ENCODE measurements at regions not wholly inside any gene's neighbourhood (a gene's known extent, or its start where the extent isn't known, plus 50 kb on each side); places are given as distances from the start of the nearest gene placed in this dataset.
"Not testable (repeated sequence)": the region's sequence is repeated elsewhere in the genome, so short reads cannot be mapped to it uniquely, and the experiment has no call there.

DNA sequence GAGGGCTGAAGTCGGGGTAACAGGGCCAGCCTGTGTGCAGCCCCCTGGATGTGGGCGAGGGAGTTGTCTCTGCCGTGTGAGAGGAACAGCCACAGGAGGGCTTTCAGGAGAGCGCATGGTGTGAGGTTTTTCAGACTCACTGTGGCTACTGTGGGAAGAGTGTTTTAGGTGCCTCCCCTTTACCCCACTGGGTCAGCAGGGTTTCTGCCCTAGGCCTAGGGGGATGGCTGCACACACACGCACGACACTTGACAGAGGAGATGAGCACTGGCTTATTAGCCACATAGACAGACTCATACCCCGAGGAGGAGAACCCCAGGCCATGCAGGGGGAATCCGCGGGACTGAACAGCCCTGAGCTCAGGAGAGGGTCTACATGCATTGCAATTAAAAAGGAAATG lies 70.8 kb upstream of the GOLGA6L6 start:
- not testable (repeated sequence) for H4K20me1 ChIP-seq (ENCODE audit: insufficient read depth, low read length); H3K36me3 Mint-ChIP-seq (ENCODE audit: low read depth, unreplicated experiment); H3K27me3 Mint-ChIP-seq (ENCODE audit: low read depth, unreplicated experiment); H3K4me1 ChIP-seq (ENCODE audit: insufficient read depth, low read length); DNase-seq (ENCODE audit: low read depth); H3K4me3 ChIP-seq (ENCODE audit: insufficient read depth, low read depth, low read length); H3K79me2 ChIP-seq (ENCODE audit: insufficient read depth, low read length); H3K27ac Mint-ChIP-seq (ENCODE audit: unreplicated experiment); H3K9me3 Mint-ChIP-seq (ENCODE audit: unreplicated experiment); H3K4me2 ChIP-seq (ENCODE audit: low read length); H2AFZ ChIP-seq (ENCODE audit: low read depth, low read length); H3K27ac ChIP-seq (ENCODE audit: low read depth, low read length); H3K27me3 ChIP-seq (ENCODE audit: insufficient read depth, low read length); H3K4me3 Mint-ChIP-seq (ENCODE audit: unreplicated experiment); H3K9ac ChIP-seq (ENCODE audit: low read length); FAIRE-seq; H3K36me3 ChIP-seq (ENCODE audit: insufficient read depth, low read length); H3K9me3 ChIP-seq (ENCODE audit: insufficient read depth, low read depth, low read length); H3K4me1 Mint-ChIP-seq (ENCODE audit: low read depth, unreplicated experiment)

DNA sequence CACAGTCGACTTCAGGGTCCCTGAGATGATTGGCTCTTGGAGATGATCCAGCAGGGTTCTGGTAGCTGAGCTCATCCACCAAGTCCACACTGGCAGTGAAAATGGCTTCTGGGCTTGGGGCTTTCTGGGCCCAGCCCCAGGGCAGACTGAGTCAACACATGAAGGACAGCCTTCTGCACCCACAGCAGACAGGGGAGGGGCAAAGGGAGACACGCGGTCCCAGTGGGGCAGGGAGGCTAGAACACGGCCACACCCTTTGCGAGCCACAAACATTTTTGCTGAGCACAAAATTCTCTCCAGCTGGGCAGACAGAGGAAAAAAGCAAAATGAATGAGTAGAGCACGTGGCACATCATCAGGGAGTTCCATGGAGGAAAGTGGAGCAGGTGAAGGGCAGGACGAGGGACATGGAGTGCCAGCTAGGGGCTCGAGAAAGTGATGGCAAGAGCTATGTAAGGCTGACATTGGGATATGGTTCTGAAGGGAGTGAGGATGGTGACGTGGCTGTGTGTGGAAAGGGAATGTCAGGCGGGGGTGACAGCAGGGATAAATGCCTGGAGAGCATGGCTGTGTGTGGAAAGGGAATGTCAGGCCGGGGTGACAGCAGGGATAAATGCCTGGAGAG lies 70.2 kb upstream of the GOLGA6L6 start:
- not testable (repeated sequence) for H3K4me1 Mint-ChIP-seq (ENCODE audit: low read depth, unreplicated experiment); H3K36me3 Mint-ChIP-seq (ENCODE audit: low read depth, unreplicated experiment); H3K27ac ChIP-seq (ENCODE audit: low read depth, low read length); H3K27me3 Mint-ChIP-seq (ENCODE audit: low read depth, unreplicated experiment); H3K4me3 ChIP-seq (ENCODE audit: insufficient read depth, low read depth, low read length); H3K79me2 ChIP-seq (ENCODE audit: insufficient read depth, low read length); H3K4me2 ChIP-seq (ENCODE audit: low read length); FAIRE-seq; H3K9ac ChIP-seq (ENCODE audit: low read length); H3K4me1 ChIP-seq (ENCODE audit: insufficient read depth, low read length); H3K27me3 ChIP-seq (ENCODE audit: insufficient read depth, low read length); H3K9me3 Mint-ChIP-seq (ENCODE audit: unreplicated experiment); DNase-seq (ENCODE audit: low read depth); H3K27ac Mint-ChIP-seq (ENCODE audit: unreplicated experiment); H3K4me3 Mint-ChIP-seq (ENCODE audit: unreplicated experiment); H2AFZ ChIP-seq (ENCODE audit: low read depth, low read length); H3K36me3 ChIP-seq (ENCODE audit: insufficient read depth, low read length); H3K9me3 ChIP-seq (ENCODE audit: insufficient read depth, low read depth, low read length); H4K20me1 ChIP-seq (ENCODE audit: insufficient read depth, low read length)

DNA sequence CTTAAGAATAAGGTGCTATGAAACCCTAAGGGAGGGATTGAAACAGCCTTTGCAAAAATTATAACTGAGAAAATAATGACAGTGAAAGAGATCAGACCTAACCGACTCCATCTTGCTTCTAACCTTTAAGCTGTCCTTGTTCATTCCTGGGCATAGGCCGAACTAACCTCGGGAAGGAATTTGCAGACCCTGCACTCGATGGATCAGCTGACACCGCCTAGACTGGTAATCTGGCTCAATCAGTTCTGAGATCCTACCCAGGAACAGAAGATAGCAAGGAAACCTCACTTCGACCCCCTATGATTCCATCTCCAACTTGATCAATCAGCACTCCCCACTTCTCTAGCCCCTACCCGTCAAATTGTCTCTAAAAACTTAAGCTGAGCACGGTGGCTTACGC lies 66.6 kb upstream of the GOLGA6L6 start:
- not testable (repeated sequence) for H3K27me3 Mint-ChIP-seq (ENCODE audit: low read depth, unreplicated experiment); FAIRE-seq; H3K4me1 ChIP-seq (ENCODE audit: insufficient read depth, low read length)

DNA sequence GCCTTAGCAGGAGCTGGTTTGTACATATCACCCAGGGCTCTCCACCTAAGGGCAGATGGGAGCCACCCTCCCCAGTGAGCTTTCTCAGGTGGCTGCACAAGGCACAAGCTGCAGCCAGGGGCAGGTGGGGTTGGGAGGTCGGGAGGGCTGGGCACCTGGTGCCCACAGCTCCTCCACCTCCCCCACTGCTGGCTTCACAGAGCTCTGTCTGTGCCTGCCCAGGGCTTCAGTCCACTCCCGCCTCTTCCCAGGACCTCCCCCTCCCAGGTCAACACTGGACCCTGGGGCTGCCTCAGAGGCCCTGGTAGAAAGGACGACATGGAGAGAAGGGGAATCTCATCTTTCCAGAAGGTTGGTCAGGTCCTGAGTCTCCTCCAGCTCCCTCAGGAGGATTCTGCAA lies 55.6 kb upstream of the GOLGA6L6 start:
- H3K27ac Mint-ChIP-seq (ENCODE audit: unreplicated experiment); H3K9me3 Mint-ChIP-seq (ENCODE audit: unreplicated experiment); H3K4me3 Mint-ChIP-seq (ENCODE audit: unreplicated experiment); H3K9ac ChIP-seq (ENCODE audit: low read length); H3K27me3 ChIP-seq (ENCODE audit: insufficient read depth, low read length); H3K36me3 ChIP-seq (ENCODE audit: insufficient read depth, low read length); H3K4me2 ChIP-seq (ENCODE audit: low read length); H2AFZ ChIP-seq (ENCODE audit: low read depth, low read length); H3K4me3 ChIP-seq (ENCODE audit: insufficient read depth, low read depth, low read length); H4K20me1 ChIP-seq (ENCODE audit: insufficient read depth, low read length); H3K27ac ChIP-seq (ENCODE audit: low read depth, low read length); FAIRE-seq; H3K27me3 Mint-ChIP-seq (ENCODE audit: low read depth, unreplicated experiment); H3K36me3 Mint-ChIP-seq (ENCODE audit: low read depth, unreplicated experiment); H3K4me1 ChIP-seq (ENCODE audit: insufficient read depth, low read length); H3K79me2 ChIP-seq (ENCODE audit: insufficient read depth, low read length); DNase-seq (ENCODE audit: low read depth); H3K4me1 Mint-ChIP-seq (ENCODE audit: low read depth, unreplicated experiment); H3K9me3 ChIP-seq (ENCODE audit: insufficient read depth, low read depth, low read length): not testable (repeated sequence)

More for the DNA sequence above, 66.6 kb upstream of the GOLGA6L6 start:
- not testable (repeated sequence) for H3K36me3 ChIP-seq (ENCODE audit: insufficient read depth, low read length); H3K4me3 Mint-ChIP-seq (ENCODE audit: unreplicated experiment); H3K4me3 ChIP-seq (ENCODE audit: insufficient read depth, low read depth, low read length); H3K27ac Mint-ChIP-seq (ENCODE audit: unreplicated experiment); H3K36me3 Mint-ChIP-seq (ENCODE audit: low read depth, unreplicated experiment); H3K9me3 ChIP-seq (ENCODE audit: insufficient read depth, low read depth, low read length); H3K27me3 ChIP-seq (ENCODE audit: insufficient read depth, low read length); H3K9ac ChIP-seq (ENCODE audit: low read length); DNase-seq (ENCODE audit: low read depth); H3K4me1 Mint-ChIP-seq (ENCODE audit: low read depth, unreplicated experiment); H3K79me2 ChIP-seq (ENCODE audit: insufficient read depth, low read length); H4K20me1 ChIP-seq (ENCODE audit: insufficient read depth, low read length); H3K9me3 Mint-ChIP-seq (ENCODE audit: unreplicated experiment); H3K27ac ChIP-seq (ENCODE audit: low read depth, low read length); H3K4me2 ChIP-seq (ENCODE audit: low read length); H2AFZ ChIP-seq (ENCODE audit: low read depth, low read length)

DNA sequence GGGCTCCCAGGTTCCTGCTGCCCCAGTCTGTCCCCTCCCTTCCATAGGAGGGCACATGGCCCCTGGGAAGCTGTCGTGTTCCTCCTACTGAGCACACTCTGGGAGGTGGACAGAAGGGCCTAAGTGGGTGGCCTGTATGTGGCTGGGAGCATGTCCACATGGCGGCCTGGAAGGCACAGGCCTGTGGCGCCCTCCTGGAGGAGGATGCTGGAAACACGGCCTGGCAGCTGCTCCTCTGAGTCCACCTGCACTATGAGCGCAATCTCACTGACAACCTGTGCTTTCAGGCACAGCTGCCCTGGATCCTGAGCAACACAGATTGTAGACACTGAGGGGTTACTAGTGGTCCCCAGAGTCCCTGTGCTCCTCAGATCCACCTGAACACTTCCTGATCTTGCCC lies 52.6 kb upstream of the GOLGA6L6 start:
- not testable (repeated sequence) for FAIRE-seq; H3K9ac ChIP-seq (ENCODE audit: low read length); H3K4me3 Mint-ChIP-seq (ENCODE audit: unreplicated experiment); H2AFZ ChIP-seq (ENCODE audit: low read depth, low read length); H3K4me1 Mint-ChIP-seq (ENCODE audit: low read depth, unreplicated experiment); H3K27ac ChIP-seq (ENCODE audit: low read depth, low read length); DNase-seq (ENCODE audit: low read depth); H3K36me3 Mint-ChIP-seq (ENCODE audit: low read depth, unreplicated experiment); H3K4me3 ChIP-seq (ENCODE audit: insufficient read depth, low read depth, low read length); H3K9me3 ChIP-seq (ENCODE audit: insufficient read depth, low read depth, low read length); H3K79me2 ChIP-seq (ENCODE audit: insufficient read depth, low read length); H3K4me2 ChIP-seq (ENCODE audit: low read length); H3K4me1 ChIP-seq (ENCODE audit: insufficient read depth, low read length); H3K27ac Mint-ChIP-seq (ENCODE audit: unreplicated experiment); H3K36me3 ChIP-seq (ENCODE audit: insufficient read depth, low read length); H3K9me3 Mint-ChIP-seq (ENCODE audit: unreplicated experiment); H3K27me3 Mint-ChIP-seq (ENCODE audit: low read depth, unreplicated experiment); H4K20me1 ChIP-seq (ENCODE audit: insufficient read depth, low read length); H3K27me3 ChIP-seq (ENCODE audit: insufficient read depth, low read length)

DNA sequence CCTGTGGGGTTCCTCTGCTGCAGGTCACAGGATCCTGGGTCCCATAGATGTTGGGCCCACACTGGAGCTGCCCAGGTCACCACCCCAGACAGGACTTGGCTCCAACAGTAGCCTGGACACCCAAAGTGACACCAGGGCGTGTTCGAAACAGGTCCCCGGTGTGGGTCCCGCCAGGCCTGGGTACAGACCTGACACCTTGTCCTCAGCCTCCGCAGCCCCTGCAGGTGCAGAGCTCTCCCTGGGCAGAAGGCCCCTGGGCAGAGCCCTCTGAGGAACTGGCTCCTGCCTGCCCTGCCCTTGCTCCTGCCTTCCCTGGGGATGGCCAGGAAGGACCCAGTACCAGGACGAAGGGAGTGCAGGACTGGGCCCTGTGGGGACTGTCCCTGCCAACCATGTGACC lies 50.3 kb upstream of the GOLGA6L6 start:
- not testable (repeated sequence) for H3K9ac ChIP-seq (ENCODE audit: low read length); H3K4me1 Mint-ChIP-seq (ENCODE audit: low read depth, unreplicated experiment); H3K27me3 Mint-ChIP-seq (ENCODE audit: low read depth, unreplicated experiment); DNase-seq (ENCODE audit: low read depth); H3K27ac ChIP-seq (ENCODE audit: low read depth, low read length); H3K27ac Mint-ChIP-seq (ENCODE audit: unreplicated experiment); H3K36me3 ChIP-seq (ENCODE audit: insufficient read depth, low read length); H3K4me3 ChIP-seq (ENCODE audit: insufficient read depth, low read depth, low read length); H3K9me3 Mint-ChIP-seq (ENCODE audit: unreplicated experiment); H3K4me3 Mint-ChIP-seq (ENCODE audit: unreplicated experiment); H3K27me3 ChIP-seq (ENCODE audit: insufficient read depth, low read length); H3K4me1 ChIP-seq (ENCODE audit: insufficient read depth, low read length); FAIRE-seq; H3K36me3 Mint-ChIP-seq (ENCODE audit: low read depth, unreplicated experiment); H4K20me1 ChIP-seq (ENCODE audit: insufficient read depth, low read length); H3K79me2 ChIP-seq (ENCODE audit: insufficient read depth, low read length); H3K4me2 ChIP-seq (ENCODE audit: low read length); H2AFZ ChIP-seq (ENCODE audit: low read depth, low read length); H3K9me3 ChIP-seq (ENCODE audit: insufficient read depth, low read depth, low read length)

Measured in astrocyte (in vitro differentiated cells and primary cell).